HS-27A (cell line): ENCODE measurements at regions not wholly inside any gene's neighbourhood (a gene's known extent, or its start where the extent isn't known, plus 50 kb on each side); places are given as distances from the start of the nearest gene placed in this dataset.
"Not testable (repeated sequence)": the region's sequence is repeated elsewhere in the genome, so short reads cannot be mapped to it uniquely, and the experiment has no call there.

Experiments
- DNase-seq: peaks from one replicate; pipeline ENCODE4 v3.0.0-alpha.2; 2012; ENCODE audit warnings: low read depth, missing footprints

- DNase-seq = no peak
Observed at GRCh38 chr7:131961054-131961680, 404.7 kb upstream of the PODXL start.

- DNase-seq = no peak
Observed at GRCh38 chr7:131959106-131959812, 402.8 kb upstream of the PODXL start.

- no peak for DNase-seq
Observed at GRCh38 chr7:131957338-131958020, 401.1 kb upstream of the PODXL start.

- DNase-seq = no peak
Observed at GRCh38 chr7:131956864-131957263, 400.4 kb upstream of the PODXL start.

- DNase-seq = no peak
Observed at GRCh38 chr7:131955679-131956078, 399.3 kb upstream of the PODXL start.

- no peak for DNase-seq
Observed at GRCh38 chr7:131953184-131953583, 396.8 kb upstream of the PODXL start.

- DNase-seq = no peak
Observed at GRCh38 chr7:131952365-131952764, 395.9 kb upstream of the PODXL start.

- DNase-seq = no peak
Observed at GRCh38 chr7:131950758-131951157, 394.3 kb upstream of the PODXL start.

- no peak for DNase-seq
Observed at GRCh38 chr7:131949659-131950058, 393.2 kb upstream of the PODXL start.

- DNase-seq = no peak
Observed at GRCh38 chr7:131948434-131949053, 392.1 kb upstream of the PODXL start.

GRCh38 chr7:131947661-131948060 is 391.2 kb upstream of the PODXL start:
- DNase-seq = no peak

GRCh38 chr7:131945957-131946544 is 389.6 kb upstream of the PODXL start:
- DNase-seq = no peak

GRCh38 chr7:131945313-131945911 is 389.0 kb upstream of the PODXL start:
- no peak for DNase-seq

GRCh38 chr7:131944556-131945069 is 388.2 kb upstream of the PODXL start:
- no peak for DNase-seq

GRCh38 chr7:131943646-131944045 is 387.2 kb upstream of the PODXL start:
- no peak for DNase-seq

- no peak for DNase-seq
Observed at GRCh38 chr7:131943211-131943610, 386.8 kb upstream of the PODXL start.

GRCh38 chr7:131942287-131943150 is 386.1 kb upstream of the PODXL start:
- no peak for DNase-seq

- no peak for DNase-seq
Observed at GRCh38 chr7:131941291-131941690, 384.9 kb upstream of the PODXL start.

GRCh38 chr7:131940621-131941165 is 384.3 kb upstream of the PODXL start:
- DNase-seq = no peak

GRCh38 chr7:131938788-131939187 is 382.4 kb upstream of the PODXL start:
- not testable (repeated sequence) for DNase-seq
